ENCODE measurements at regions not wholly inside any gene's neighbourhood (a gene's known extent, or its start where the extent isn't known, plus 50 kb on each side); places are given as distances from the start of the nearest gene placed in this dataset.

DNA sequence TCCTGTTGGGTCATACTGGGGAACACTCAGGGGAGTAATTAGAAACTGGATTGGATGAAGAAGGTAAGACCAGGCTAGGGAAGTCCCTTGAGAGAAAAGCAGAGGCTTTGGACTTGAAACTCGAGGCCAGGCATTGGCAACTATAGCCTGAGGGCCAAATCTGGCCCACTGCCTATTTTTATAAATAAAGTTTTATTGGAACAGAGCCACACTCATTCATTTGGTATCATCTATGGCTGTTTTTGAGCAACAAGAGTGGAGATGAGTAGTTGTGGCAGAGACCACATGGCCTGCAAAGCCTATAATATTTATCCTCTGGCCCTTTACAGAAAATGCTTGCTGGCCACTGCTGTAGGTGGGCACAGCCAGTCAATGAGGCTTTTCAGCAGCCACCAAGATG lies 301.4 kb downstream of the UACA start:
- ATAC-seq (no peak), FAIRE-seq (no peak), DNase-seq (ENCODE audit: low read depth, low spot score) (no peak)
- no peaks in the 10 kb centered on the region for H3K79me2 ChIP-seq (ENCODE audit: control insufficient read depth, insufficient read depth, low read length)
- no peak overlapping the region for H3K4me2 ChIP-seq (ENCODE audit: control insufficient read depth, insufficient read depth)
- POLR2A ChIA-PET: no interaction called here
- H4K20me1 ChIP-seq (ENCODE audit: control insufficient read depth, insufficient read depth): no peaks in the 10 kb centered on the region
- peaks cover 42% of the 10 kb centered on the region for H3K4me1 ChIP-seq (ENCODE audit: control insufficient read depth, insufficient read depth, low read length)
- CTCF ChIA-PET: interaction anchor here (1.4 to 1.8 kb wide), 2 partner anchors 22 to 886 kb away, joined by 3 to 4 read pairs; no protein-coding TSS in a partner anchor
- intact Hi-C loops (cut with micrococcal nuclease; ENCODE audit: unreplicated experiment): loop anchor here (2.0 to 5.0 kb wide), 4 partner anchors 25 to 885 kb away; partner anchors contain the start of gene TLE3
- SMC1A ChIA-PET (ENCODE audit: uncharacterized antibody, unreplicated experiment): interaction anchor here (1.2 to 1.8 kb wide), 2 partner anchors 9 to 44 kb away, joined by 3 to 4 read pairs; no protein-coding TSS in a partner anchor
- no peak overlapping the region for H3K4me3 ChIP-seq
- no peak overlapping the region for H2AFZ ChIP-seq (ENCODE audit: control insufficient read depth, low read depth, low read length)
- in situ Hi-C loops (cut with MboI): no loop called here
- TF ChIP-seq, protein P1, sequence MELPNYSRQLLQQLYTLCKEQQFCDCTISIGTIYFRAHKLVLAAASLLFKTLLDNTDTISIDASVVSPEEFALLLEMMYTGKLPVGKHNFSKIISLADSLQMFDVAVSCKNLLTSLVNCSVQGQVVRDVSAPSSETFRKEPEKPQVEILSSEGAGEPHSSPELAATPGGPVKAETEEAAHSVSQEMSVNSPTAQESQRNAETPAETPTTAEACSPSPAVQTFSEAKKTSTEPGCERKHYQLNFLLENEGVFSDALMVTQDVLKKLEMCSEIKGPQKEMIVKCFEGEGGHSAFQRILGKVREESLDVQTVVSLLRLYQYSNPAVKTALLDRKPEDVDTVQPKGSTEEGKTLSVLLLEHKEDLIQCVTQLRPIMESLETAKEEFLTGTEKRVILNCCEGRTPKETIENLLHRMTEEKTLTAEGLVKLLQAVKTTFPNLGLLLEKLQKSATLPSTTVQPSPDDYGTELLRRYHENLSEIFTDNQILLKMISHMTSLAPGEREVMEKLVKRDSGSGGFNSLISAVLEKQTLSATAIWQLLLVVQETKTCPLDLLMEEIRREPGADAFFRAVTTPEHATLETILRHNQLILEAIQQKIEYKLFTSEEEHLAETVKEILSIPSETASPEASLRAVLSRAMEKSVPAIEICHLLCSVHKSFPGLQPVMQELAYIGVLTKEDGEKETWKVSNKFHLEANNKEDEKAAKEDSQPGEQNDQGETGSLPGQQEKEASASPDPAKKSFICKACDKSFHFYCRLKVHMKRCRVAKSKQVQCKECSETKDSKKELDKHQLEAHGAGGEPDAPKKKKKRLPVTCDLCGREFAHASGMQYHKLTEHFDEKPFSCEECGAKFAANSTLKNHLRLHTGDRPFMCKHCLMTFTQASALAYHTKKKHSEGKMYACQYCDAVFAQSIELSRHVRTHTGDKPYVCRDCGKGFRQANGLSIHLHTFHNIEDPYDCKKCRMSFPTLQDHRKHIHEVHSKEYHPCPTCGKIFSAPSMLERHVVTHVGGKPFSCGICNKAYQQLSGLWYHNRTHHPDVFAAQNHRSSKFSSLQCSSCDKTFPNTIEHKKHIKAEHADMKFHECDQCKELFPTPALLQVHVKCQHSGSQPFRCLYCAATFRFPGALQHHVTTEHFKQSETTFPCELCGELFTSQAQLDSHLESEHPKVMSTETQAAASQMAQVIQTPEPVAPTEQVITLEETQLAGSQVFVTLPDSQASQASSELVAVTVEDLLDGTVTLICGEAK (IDR thresholded peaks at IDR 0.05; ENCODE audit: borderline replicate concordance): peak; percentile 89
- TF ChIP-seq ZNF274 (IDR thresholded peaks at IDR 0.05; ENCODE audit: insufficient read depth, insufficient read length): no peak
- H3K9me3 ChIP-seq (replicated peaks; ENCODE audit: control insufficient read depth, insufficient read depth, low read length): no peaks in the 10 kb centered on the region
- RAD21 ChIA-PET (ENCODE audit: unreplicated experiment): no interaction called here
- no peaks in the 10 kb centered on the region for H3K27me3 ChIP-seq (replicated peaks in 1 of 2; ENCODE audit: control insufficient read depth in 2 of 2, insufficient read depth in 2 of 2, low read length in 1 of 2)
- BruUV-seq (replicated peaks): no TSS peak
- H3K9ac ChIP-seq (ENCODE audit: control insufficient read depth, insufficient read depth, low read length): no peak overlapping the region
- H3K27ac ChIP-seq (ENCODE audit: control insufficient read depth, insufficient read depth): peak overlapping the region; percentile 38; the same call in 1 of the 2 replicates
- H3K36me3 ChIP-seq (ENCODE audit: control insufficient read depth in 2 of 2, insufficient read depth in 2 of 2, low read length in 1 of 2): no peaks in the 10 kb centered on the region
- 46% methylated on average over 1 of the region's 1 CpG for WGBS (ENCODE audit: insufficient coverage, insufficient replicate concordance, low lambda C conversion rate, missing lambda C conversion rate)
